OCI-LY7 (cell line): ENCODE measurements at regions not wholly inside any gene's neighbourhood (a gene's known extent, or its start where the extent isn't known, plus 50 kb on each side); places are given as distances from the start of the nearest gene placed in this dataset.

Source experiments
- BruUV-seq: library from RNA; stranded (reverse); fragments of 400-500 nt; replicated peaks from 2 replicates; lab custom pipeline; 2021; lab: Mats Ljungman, UMichigan
- CTCF ChIA-PET: fragments of 300-600 bp; sonication (Branson Sonifier 250); formaldehyde crosslinking; loops from one replicate; lab custom pipeline; 2022; ENCODE audit warnings: antibody characterized with exemption; ENCODE audit not compliant: unreplicated experiment; lab: Charles Lee
- POLR2A ChIA-PET: fragments of 300-600 bp; sonication (Branson Sonifier 250); formaldehyde crosslinking; loops from one replicate; lab custom pipeline; 2022; ENCODE audit warnings: antibody characterized with exemption; lab: Charles Lee
- DNase-seq: peaks from one replicate; pipeline ENCODE4 v3.0.0-alpha.2; 2015; ENCODE audit warnings: low spot score
- H2AFZ ChIP-seq: fragments of 200-600 bp; sonication (generic), shearing (Covaris generic); 2 replicates; pipeline ENCODE4 v1.6.1; 2014; ENCODE audit warnings: mild to moderate bottlenecking, antibody characterized with exemption, low read length, moderate library complexity
- H3K27ac ChIP-seq: fragments of 200-600 bp; sonication (generic); 2 replicates; pipeline ENCODE4 v1.5.1; 2014; ENCODE audit warnings: mixed run types, low read depth, mild to moderate bottlenecking, moderate library complexity, low read length, inconsistent platforms; ENCODE audit not compliant: poor library complexity, severe bottlenecking
- H3K36me3 ChIP-seq: fragments of 200-600 bp; sonication (generic); 2 replicates; pipeline ENCODE4 v1.6.1; 2014; ENCODE audit warnings: mild to moderate bottlenecking, antibody characterized with exemption, low read length, moderate library complexity, mixed read lengths; ENCODE audit not compliant: insufficient read depth
- H3K4me1 ChIP-seq: fragments of 200-600 bp; sonication (generic); 2 replicates; pipeline ENCODE4 v1.5.1; 2014; ENCODE audit warnings: mild to moderate bottlenecking, low read length; ENCODE audit not compliant: insufficient read depth, poor library complexity, severe bottlenecking
- H3K4me2 ChIP-seq: fragments of 200-600 bp; sonication (generic); 2 replicates; pipeline ENCODE4 v1.6.1; 2014; ENCODE audit warnings: mild to moderate bottlenecking, low read length
- H3K4me3 ChIP-seq: fragments of 200-600 bp; sonication (generic); 2 replicates; pipeline ENCODE4 v1.5.1; 2014; ENCODE audit warnings: mild to moderate bottlenecking, low read depth, low read length; ENCODE audit not compliant: poor library complexity, severe bottlenecking
- H3K79me2 ChIP-seq: fragments of 200-600 bp; sonication (generic); 2 replicates; pipeline ENCODE4 v1.6.1; 2016; ENCODE audit warnings: low read depth, mild to moderate bottlenecking, low read length, moderate library complexity, mixed read lengths; ENCODE audit not compliant: insufficient read depth
- H3K9me2 ChIP-seq: fragments of 200-600 bp; sonication (generic); 2 replicates; pipeline ENCODE4 v1.6.1; 2016; ENCODE audit warnings: mild to moderate bottlenecking, low read length, mixed read lengths; ENCODE audit not compliant: insufficient read depth
- H3K9me3 ChIP-seq: fragments of 200-600 bp; sonication (generic); 2 replicates; pipeline ENCODE4 v1.6.1; 2014; ENCODE audit warnings: mild to moderate bottlenecking, mixed run types, low read length, mixed read lengths
- H4K20me1 ChIP-seq: fragments of 200-600 bp; sonication (generic); 2 replicates; pipeline ENCODE4 v1.6.1; 2014; ENCODE audit warnings: mild to moderate bottlenecking, antibody characterized with exemption, low read length, moderate library complexity, mixed read lengths; ENCODE audit not compliant: insufficient read depth
- CTCF ChIP-seq: fragments of 200-600 bp; sonication (generic); conservative IDR thresholded peaks from 2 replicates; pipeline ENCODE4 v1.5.1; 2014; ENCODE audit warnings: mild to moderate bottlenecking, antibody characterized with exemption, low read length, moderate library complexity, mixed read lengths
- EZH2phosphoT487 ChIP-seq: fragments of 200-600 bp; sonication (generic); IDR thresholded peaks from 2 replicates; pipeline ENCODE4 v1.6.1; 2018; ENCODE audit warnings: low read depth, borderline replicate concordance, mild to moderate bottlenecking, mixed run types, antibody characterized with exemption, low read length, moderate library complexity, mixed read lengths
- intact Hi-C: fragments of 100-400 bp; cut with micrococcal nuclease; formaldehyde crosslinking; loops from one replicate; pipeline ENCODE4 v1.10.0; 2022; ENCODE audit not compliant: unreplicated experiment

- TF ChIP-seq EZH2phosphoT487 (no peak), CTCF (no peak)
- Histone ChIP-seq H2AFZ (no peak overlapping the region), H3K4me3 (no peak overlapping the region), H4K20me1 (no peaks in the 10 kb centered on the region), H3K9me3 (no peaks in the 10 kb centered on the region), H3K4me1 (no peaks in the 10 kb centered on the region), H3K36me3 (no peaks in the 10 kb centered on the region), H3K4me2 (no peak overlapping the region), H3K79me2 (no peaks in the 10 kb centered on the region), H3K9me2 (no peaks in the 10 kb centered on the region), H3K27ac (no peak overlapping the region)
- no peak for DNase-seq
- ChIA-PET CTCF (no interaction called here), POLR2A (no interaction called here)
- no TSS peak for BruUV-seq
- intact Hi-C loops, result no loop called here
Measured at GRCh38 chr1:57597036-57597435, 173.2 kb upstream of the DAB1 start.

GRCh38 chr1:57594002-57594401, 170.1 kb upstream of the DAB1 start:
- no peak overlapping the region for H3K27ac ChIP-seq
- no peak for DNase-seq
- ChIA-PET POLR2A (no interaction called here), CTCF (no interaction called here)
- no peak overlapping the region for H3K4me2 ChIP-seq
- no peaks in the 10 kb centered on the region for H3K79me2 ChIP-seq
- TF ChIP-seq EZH2phosphoT487 (no peak), CTCF (no peak)
- no peaks in the 10 kb centered on the region for H3K36me3 ChIP-seq
- BruUV-seq, result no TSS peak
- intact Hi-C loops, result no loop called here
- no peak overlapping the region for H2AFZ ChIP-seq
- no peaks in the 10 kb centered on the region for H4K20me1 ChIP-seq
- no peak overlapping the region for H3K4me3 ChIP-seq
- no peaks in the 10 kb centered on the region for H3K4me1 ChIP-seq
- no peaks in the 10 kb centered on the region for H3K9me2 ChIP-seq
- no peaks in the 10 kb centered on the region for H3K9me3 ChIP-seq

- intact Hi-C loops, result no loop called here
- BruUV-seq, result no TSS peak
- Histone ChIP-seq H3K4me1 (no peaks in the 10 kb centered on the region), H2AFZ (no peak overlapping the region), H3K79me2 (no peaks in the 10 kb centered on the region), H3K4me3 (no peak overlapping the region), H3K27ac (no peak overlapping the region), H3K9me3 (no peaks in the 10 kb centered on the region), H3K36me3 (no peaks in the 10 kb centered on the region), H4K20me1 (no peaks in the 10 kb centered on the region), H3K4me2 (no peak overlapping the region), H3K9me2 (no peaks in the 10 kb centered on the region)
- ChIA-PET POLR2A (no interaction called here), CTCF (no interaction called here)
- no peak for DNase-seq
- TF ChIP-seq CTCF (no peak), EZH2phosphoT487 (no peak)
Measured at GRCh38 chr1:57591842-57592241, 168.0 kb upstream of the DAB1 start.
